Liver (tissue), 3 donors: ENCODE measurements at regions not wholly inside any gene's neighbourhood (a gene's known extent, or its start where the extent isn't known, plus 50 kb on each side); places are given as distances from the start of the nearest gene placed in this dataset.

Experiments
- ATF3 ChIP-seq: IDR thresholded peaks from 2 replicates; pipeline ENCODE4 v1.6.1; 2016; ENCODE audit warnings: antibody characterized with exemption
- CTCF ChIP-seq: fragments of 150-350 bp; IDR thresholded peaks from 2 replicates; pipeline ENCODE4 v1.5.1; 2017; ENCODE audit warnings: improper control_type of control experiment, low read depth, low read length; ENCODE audit not compliant: missing input control
- JUND ChIP-seq, 2 donors: IDR thresholded peaks; 2 replicates each; pipeline ENCODE4 v1.6.1; 2016; ENCODE audit warnings: antibody characterized with exemption in 2 of 2
- MAX ChIP-seq: IDR thresholded peaks from 2 replicates; pipeline ENCODE4 v1.6.1; 2016; ENCODE audit warnings: antibody characterized with exemption
- REST ChIP-seq: IDR thresholded peaks from 2 replicates; pipeline ENCODE4 v1.6.1; 2016; ENCODE audit warnings: antibody characterized with exemption, mild to moderate bottlenecking
- SP1 ChIP-seq: IDR thresholded peaks from 2 replicates; pipeline ENCODE4 v1.6.1; 2018; ENCODE audit warnings: antibody characterized with exemption, mild to moderate bottlenecking
- TAF1 ChIP-seq: conservative IDR thresholded peaks from 2 replicates; pipeline ENCODE4 v1.6.1; 2016; ENCODE audit warnings: antibody characterized with exemption, mild to moderate bottlenecking
- YY1 ChIP-seq: IDR thresholded peaks from 2 replicates; pipeline ENCODE4 v1.6.1; 2016; ENCODE audit warnings: antibody characterized with exemption, mild to moderate bottlenecking
- ZBTB33 ChIP-seq: IDR thresholded peaks from 2 replicates; pipeline ENCODE4 v1.6.1; 2016; ENCODE audit warnings: antibody characterized with exemption
- donor health status: healthy.
- donor health status: healthy.

GRCh38 chr7:10284001-10284400, 689.7 kb upstream of the PHF14 start:
- TF ChIP-seq ZBTB33: no peak
- no peak for TF ChIP-seq MAX
- no peak for TF ChIP-seq CTCF
- no peak for TF ChIP-seq TAF1
- TF ChIP-seq REST: no peak
- TF ChIP-seq SP1: no peak
- TF ChIP-seq ATF3: no peak
- no peak for TF ChIP-seq JUND (IDR thresholded peaks at IDR 0.05)
- TF ChIP-seq YY1: no peak
